ENCODE measurements at regions not wholly inside any gene's neighbourhood (a gene's known extent, or its start where the extent isn't known, plus 50 kb on each side); places are given as distances from the start of the nearest gene placed in this dataset.
"Not testable (repeated sequence)": the region's sequence is repeated elsewhere in the genome, so short reads cannot be mapped to it uniquely, and the experiment has no call there.

- intact Hi-C loops (cut with DNase I): no loop called here
Observed at GRCh38 chr6:126919947-126920346, 198.5 kb upstream of the RSPO3 start.

GRCh38 chr6:126923807-126924206 lies 194.7 kb upstream of the RSPO3 start:
- intact Hi-C loops (cut with DNase I): no loop called here
- no peak for DNase-seq (ENCODE audit: low spot score)

More at GRCh38 chr6:126919947-126920346, 198.5 kb upstream of the RSPO3 start:
- no peak for DNase-seq (ENCODE audit: low spot score)

- intact Hi-C loops (cut with DNase I): no loop called here
- no peak for DNase-seq (ENCODE audit: low spot score)
Observed at GRCh38 chr6:126926926-126927325, 191.5 kb upstream of the RSPO3 start.

- intact Hi-C loops (cut with DNase I): no loop called here
- DNase-seq (ENCODE audit: low spot score): no peak
Observed at GRCh38 chr6:126927841-126928240, 190.6 kb upstream of the RSPO3 start.

- intact Hi-C loops (cut with DNase I): no loop called here
- DNase-seq (ENCODE audit: low spot score): no peak
Observed at GRCh38 chr6:126937426-126937825, 181.0 kb upstream of the RSPO3 start.

GRCh38 chr6:126939784-126940183 lies 178.7 kb upstream of the RSPO3 start:
- intact Hi-C loops (cut with DNase I): no loop called here
- no peak for DNase-seq (ENCODE audit: low spot score)

GRCh38 chr6:126941751-126942150 lies 176.7 kb upstream of the RSPO3 start:
- no peak for DNase-seq (ENCODE audit: low spot score)
- intact Hi-C loops (cut with DNase I): no loop called here

- no peak for DNase-seq (ENCODE audit: low spot score)
Observed at GRCh38 chr6:126944512-126944911, 174.0 kb upstream of the RSPO3 start.

GRCh38 chr6:126945150-126945685 lies 173.3 kb upstream of the RSPO3 start:
- DNase-seq (ENCODE audit: low spot score): no peak
- intact Hi-C loops (cut with DNase I): no loop called here

More at GRCh38 chr6:126944512-126944911, 174.0 kb upstream of the RSPO3 start:
- intact Hi-C loops (cut with DNase I): no loop called here

- DNase-seq (ENCODE audit: low spot score): no peak
- intact Hi-C loops (cut with DNase I): no loop called here
Observed at GRCh38 chr6:126945812-126946360, 172.6 kb upstream of the RSPO3 start.

- intact Hi-C loops (cut with DNase I): no loop called here
- DNase-seq (ENCODE audit: low spot score): peak; percentile 92
Observed at GRCh38 chr6:126947070-126947469, 171.4 kb upstream of the RSPO3 start.

- intact Hi-C loops (cut with DNase I): no loop called here
- no peak for DNase-seq (ENCODE audit: low spot score)
Observed at GRCh38 chr6:126949786-126950185, 168.7 kb upstream of the RSPO3 start.

- no peak for DNase-seq (ENCODE audit: low spot score)
- intact Hi-C loops (cut with DNase I): no loop called here
Observed at GRCh38 chr6:126955621-126956020, 162.8 kb upstream of the RSPO3 start.

GRCh38 chr6:126957721-126958120 lies 160.8 kb upstream of the RSPO3 start:
- intact Hi-C loops (cut with DNase I): no loop called here
- no peak for DNase-seq (ENCODE audit: low spot score)

GRCh38 chr6:126959765-126960164 lies 158.7 kb upstream of the RSPO3 start:
- no peak for DNase-seq (ENCODE audit: low spot score)
- intact Hi-C loops (cut with DNase I): no loop called here

- DNase-seq (ENCODE audit: low spot score): no peak
- intact Hi-C loops (cut with DNase I): no loop called here
Observed at GRCh38 chr6:126963077-126963809, 155.2 kb upstream of the RSPO3 start.

GRCh38 chr6:126967296-126968005 lies 151.0 kb upstream of the RSPO3 start:
- no peak for DNase-seq (ENCODE audit: low spot score)
- intact Hi-C loops (cut with DNase I): no loop called here

GRCh38 chr6:126976253-126976797 lies 142.1 kb upstream of the RSPO3 start:
- intact Hi-C loops (cut with DNase I): no loop called here
- no peak for DNase-seq (ENCODE audit: low spot score)

GRCh38 chr6:126983779-126984178 lies 134.7 kb upstream of the RSPO3 start:
- DNase-seq (ENCODE audit: low spot score): no peak
- intact Hi-C loops (cut with DNase I): no loop called here

GRCh38 chr6:126988125-126988524 lies 130.3 kb upstream of the RSPO3 start:
- DNase-seq (ENCODE audit: low spot score); intact Hi-C loops (cut with DNase I): not testable (repeated sequence)

Measured in posterior vena cava (tissue), 2 donors.